Cardiac muscle cell (in vitro differentiated cells and primary cell): ENCODE measurements at regions not wholly inside any gene's neighbourhood (a gene's known extent, or its start where the extent isn't known, plus 50 kb on each side); places are given as distances from the start of the nearest gene placed in this dataset.
"Not testable (repeated sequence)": the region's sequence is repeated elsewhere in the genome, so short reads cannot be mapped to it uniquely, and the experiment has no call there.

Experiments
- DNase-seq, 2 donors: peaks; one replicate each; pipeline versions ENCODE4 v3.0.0 to v3.0.0-alpha.2; 2010 to 2017; ENCODE audit warnings: low read depth in 1 of 2, low spot score in 1 of 2
- H3K27ac ChIP-seq: fragments of 200-600 bp; sonication (generic); 2 replicates; pipeline ENCODE4 v1.5.1; 2016
- H3K27me3 ChIP-seq: fragments of 200-600 bp; sonication (generic); 2 replicates; pipeline ENCODE4 v1.6.0; 2016; ENCODE audit warnings: control low read depth
- H3K36me3 ChIP-seq: fragments of 200-600 bp; sonication (generic); 2 replicates; pipeline ENCODE4 v1.5.1; 2016; ENCODE audit warnings: control low read depth
- H3K4me1 ChIP-seq: fragments of 200-600 bp; sonication (generic); 2 replicates; pipeline ENCODE4 v1.8.1; 2017; ENCODE audit warnings: low read depth, mild to moderate bottlenecking, mixed run types
- H3K4me3 ChIP-seq: fragments of 200-600 bp; sonication (generic); 2 replicates; pipeline ENCODE4 v1.5.1; 2016; ENCODE audit warnings: mild to moderate bottlenecking
- H3K9me3 ChIP-seq: fragments of 200-600 bp; sonication (generic); 2 replicates; pipeline ENCODE4 v1.5.1; 2017; ENCODE audit warnings: low read depth, mild to moderate bottlenecking, control low read depth
- CTCF ChIP-seq: IDR thresholded peaks from 2 replicates; pipeline ENCODE4 v1.5.1; 2012; ENCODE audit warnings: low read depth, mild to moderate bottlenecking, low read length

GRCh38 chr1:58852731-58853485 is 69.1 kb upstream of the JUN start:
- H3K27me3 ChIP-seq = no peaks in the 10 kb centered on the region
- no peaks in the 10 kb centered on the region for H3K9me3 ChIP-seq
- no peak for TF ChIP-seq CTCF
- no peak overlapping the region for H3K4me3 ChIP-seq
- DNase-seq = no peak
- H3K36me3 ChIP-seq = no peaks in the 10 kb centered on the region
- no peak overlapping the region for H3K27ac ChIP-seq
- H3K4me1 ChIP-seq = peaks cover 5% of the 10 kb centered on the region

- no peak for DNase-seq
- no peaks in the 10 kb centered on the region for H3K9me3 ChIP-seq
- H3K36me3 ChIP-seq = no peaks in the 10 kb centered on the region
- peaks cover 5% of the 10 kb centered on the region for H3K4me1 ChIP-seq
- H3K4me3 ChIP-seq = no peak overlapping the region
- TF ChIP-seq CTCF = no peak
- no peaks in the 10 kb centered on the region for H3K27me3 ChIP-seq
- no peak overlapping the region for H3K27ac ChIP-seq
Measured at GRCh38 chr1:58854576-58854975, 70.7 kb upstream of the JUN start.

- Histone ChIP-seq H3K27me3 (no peaks in the 10 kb centered on the region), H3K9me3 (no peaks in the 10 kb centered on the region), H3K4me1 (peaks cover 5% of the 10 kb centered on the region), H3K36me3 (no peaks in the 10 kb centered on the region), H3K27ac (no peak overlapping the region), H3K4me3 (no peak overlapping the region)
- TF ChIP-seq CTCF = no peak
- DNase-seq = peak in 1 of 2 donors; percentile 69
Measured at GRCh38 chr1:58855274-58856165, 71.7 kb upstream of the JUN start.

GRCh38 chr1:58856281-58856680 is 72.4 kb upstream of the JUN start:
- not testable (repeated sequence) for H3K4me1 ChIP-seq, H3K27ac ChIP-seq, H3K27me3 ChIP-seq, H3K4me3 ChIP-seq, H3K9me3 ChIP-seq, DNase-seq, H3K36me3 ChIP-seq

- peak in 1 of 2 donors; percentile 22 for DNase-seq
- Histone ChIP-seq H3K4me3 (no peak overlapping the region), H3K4me1 (peaks cover 5% of the 10 kb centered on the region), H3K27me3 (no peaks in the 10 kb centered on the region), H3K9me3 (no peaks in the 10 kb centered on the region), H3K36me3 (no peaks in the 10 kb centered on the region), H3K27ac (no peak overlapping the region)
- TF ChIP-seq CTCF = no peak
Measured at GRCh38 chr1:58857680-58858673, 74.1 kb upstream of the JUN start.
